Thyroid gland (tissue), 4 donors: ENCODE measurements at regions not wholly inside any gene's neighbourhood (a gene's known extent, or its start where the extent isn't known, plus 50 kb on each side); places are given as distances from the start of the nearest gene placed in this dataset.
"Not testable (repeated sequence)": the region's sequence is repeated elsewhere in the genome, so short reads cannot be mapped to it uniquely, and the experiment has no call there.

ENCODE experiments used
- DNase-seq, 2 donors: peaks; one replicate each; pipeline ENCODE4 v3.0.0-alpha.2; 2019
- H3K27ac ChIP-seq, 3 donors: fragments of 200-600 bp; sonication (generic); 1 replicate in 2 of 3; 2 replicates in 1 of 3; pipeline ENCODE4 v1.5.1; 2016 to 2019; ENCODE audit warnings: mild to moderate bottlenecking in 1 of 3, moderate library complexity in 1 of 3
- H3K27me3 ChIP-seq: fragments of 200-600 bp; sonication (generic); one replicate; pipeline ENCODE4 v1.5.1; 2019
- H3K36me3 ChIP-seq, 2 donors: fragments of 200-600 bp; sonication (generic); one replicate each; pipeline ENCODE4 v1.5.1; 2016 to 2019
- H3K4me1 ChIP-seq, 2 donors: fragments of 200-600 bp; sonication (generic); one replicate each; pipeline ENCODE4 v1.5.1; 2017 to 2019
- H3K4me3 ChIP-seq, 3 donors: fragments of 200-600 bp; sonication (generic); replicated peaks in 1 of 3; 1 replicate in 2 of 3; 2 replicates in 1 of 3; pipeline ENCODE4 v1.5.1; 2016; ENCODE audit warnings: mild to moderate bottlenecking in 1 of 3
- H3K9me3 ChIP-seq: fragments of 200-600 bp; sonication (generic); one replicate; pipeline ENCODE4 v1.5.1; 2017
- WGBS, 2 donors: methylation state at CpG; one replicate each; pipeline ENCODE4 v1.1.5; 2017; 5-methylcytosine and 5-hydroxymethylcytosine counted together
- intact Hi-C: fragments of 100-400 bp; cut with DNase I; formaldehyde crosslinking; loops from one replicate; pipeline ENCODE4 v1.15.1; 2023

DNA sequence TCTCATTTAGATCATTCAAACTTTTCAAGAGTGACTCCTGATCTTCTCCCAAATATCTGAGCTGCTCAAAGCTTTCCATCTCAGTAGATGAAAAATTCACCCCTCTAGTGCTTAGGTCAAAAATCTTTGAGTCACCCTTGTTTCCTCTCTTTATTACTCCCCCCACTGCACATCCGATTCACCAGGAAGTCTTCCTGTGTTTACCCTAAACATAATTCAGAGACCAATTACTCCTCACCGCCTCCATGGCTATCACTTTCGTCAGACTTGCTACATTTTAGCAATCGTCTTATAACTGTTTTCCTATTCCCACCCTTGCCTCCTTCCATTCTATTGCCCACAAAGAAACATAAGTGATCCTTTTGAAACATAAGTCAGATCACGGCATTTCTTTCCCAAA is 94.8 kb downstream of the SPDYE17 start:
- intact Hi-C loops, H3K4me1 ChIP-seq, H3K36me3 ChIP-seq, H3K27ac ChIP-seq, H3K4me3 ChIP-seq, H3K27me3 ChIP-seq, DNase-seq, H3K9me3 ChIP-seq: not testable (repeated sequence)
- 82 to 89% methylated on average over 5 of the region's 5 CpGs for WGBS, 2 donors

DNA sequence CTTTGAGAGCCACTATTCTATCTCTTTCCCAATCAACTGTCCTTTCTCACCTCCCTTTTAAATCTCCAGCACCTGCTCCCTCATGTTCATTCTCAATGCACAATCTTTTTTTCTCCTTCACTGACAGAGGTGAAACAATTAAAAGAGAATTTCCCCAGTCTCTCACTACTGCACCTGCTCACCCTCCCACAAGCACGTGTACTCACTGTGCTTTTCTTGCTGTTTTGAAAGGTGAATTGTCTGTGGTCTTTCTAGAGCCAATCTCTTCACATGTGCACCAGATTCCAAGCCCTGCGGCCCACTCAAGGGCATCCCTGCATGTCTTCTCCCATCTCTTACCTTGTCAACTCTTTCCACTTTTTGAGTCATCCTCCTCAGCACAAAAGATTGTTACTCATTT is 95.8 kb downstream of the SPDYE17 start:
- WGBS, 2 donors, result 36 to 61% methylated on average over 2 of the region's 2 CpGs
- DNase-seq, result peak; percentile 23 to 30
- H3K27ac ChIP-seq, H3K36me3 ChIP-seq, H3K4me3 ChIP-seq, H3K4me1 ChIP-seq, H3K27me3 ChIP-seq, H3K9me3 ChIP-seq, intact Hi-C loops: not testable (repeated sequence)

DNA sequence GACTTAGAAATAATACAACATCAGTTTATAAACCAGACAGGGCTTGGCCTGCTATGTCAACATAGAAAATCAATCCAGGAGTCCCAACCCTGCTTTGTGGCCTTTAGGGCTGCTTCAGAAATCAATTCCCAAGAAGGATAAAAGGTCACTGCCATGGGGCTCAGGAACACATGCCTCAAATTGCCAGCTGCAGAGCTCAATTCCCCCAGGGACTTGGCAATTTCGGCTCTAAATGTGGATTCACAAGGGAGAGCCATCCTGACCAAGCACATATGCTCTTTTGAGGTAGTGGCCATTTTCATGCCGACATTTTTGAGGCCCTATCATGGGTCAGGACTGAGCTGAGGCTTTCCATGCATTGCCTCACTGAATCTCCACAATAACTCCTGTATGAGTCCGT is 97.5 kb downstream of the SPDYE17 start:
- H3K4me3 ChIP-seq, H3K27ac ChIP-seq, H3K9me3 ChIP-seq, DNase-seq, H3K27me3 ChIP-seq, intact Hi-C loops, H3K36me3 ChIP-seq, H3K4me1 ChIP-seq: not testable (repeated sequence)
- 91 to 93% methylated on average over 3 of the region's 3 CpGs for WGBS, 2 donors

DNA sequence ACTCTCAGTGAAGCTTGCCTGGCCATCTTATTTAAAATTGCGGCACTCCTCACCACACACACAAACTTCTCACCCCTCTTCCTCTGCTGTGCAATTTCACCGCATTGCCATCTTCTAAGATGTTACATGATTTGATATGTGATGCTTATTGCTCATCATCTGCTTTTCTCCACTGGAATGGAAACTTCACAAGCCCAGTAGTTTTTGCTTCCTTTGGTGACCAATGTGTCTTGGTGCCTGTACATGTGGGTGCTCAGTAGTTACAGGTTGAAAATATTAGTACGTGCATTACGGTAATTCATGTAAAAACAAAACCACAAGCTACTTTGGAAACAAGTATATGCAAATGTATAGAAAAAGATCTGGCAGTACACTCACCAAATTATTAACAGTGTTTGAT is 99.2 kb downstream of the SPDYE17 start:
- 94 to 96% methylated on average over 4 of the region's 4 CpGs for WGBS, 2 donors
- intact Hi-C loops, DNase-seq, H3K4me1 ChIP-seq, H3K9me3 ChIP-seq, H3K27me3 ChIP-seq, H3K4me3 ChIP-seq, H3K27ac ChIP-seq, H3K36me3 ChIP-seq: not testable (repeated sequence)

DNA sequence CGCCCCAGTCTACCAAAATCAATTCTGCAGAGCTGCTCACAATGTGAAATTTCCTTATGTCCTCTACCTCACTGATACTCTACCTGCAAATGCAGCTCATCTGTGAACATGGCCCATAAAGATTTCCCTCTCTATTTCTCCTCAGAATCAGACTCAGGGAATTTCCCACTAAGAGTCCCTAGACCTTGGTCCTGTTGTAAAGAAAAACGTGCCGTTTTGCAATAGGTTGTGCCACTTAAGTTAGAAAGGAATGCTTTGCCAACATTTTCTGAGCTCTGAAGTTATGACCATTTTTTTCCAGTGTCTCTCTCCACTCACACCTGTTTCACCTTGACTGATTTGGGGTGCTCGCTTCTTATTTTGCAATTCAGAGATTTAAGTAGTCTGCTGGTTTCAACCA is 100.7 kb downstream of the SPDYE17 start:
- H3K36me3 ChIP-seq, H3K4me3 ChIP-seq, H3K9me3 ChIP-seq, H3K27ac ChIP-seq, intact Hi-C loops, H3K4me1 ChIP-seq, H3K27me3 ChIP-seq: not testable (repeated sequence)
- DNase-seq, result peak in 1 of 2 donors; percentile 6
- WGBS, 2 donors, result 37 to 48% methylated on average over 3 of the region's 4 CpGs

DNA sequence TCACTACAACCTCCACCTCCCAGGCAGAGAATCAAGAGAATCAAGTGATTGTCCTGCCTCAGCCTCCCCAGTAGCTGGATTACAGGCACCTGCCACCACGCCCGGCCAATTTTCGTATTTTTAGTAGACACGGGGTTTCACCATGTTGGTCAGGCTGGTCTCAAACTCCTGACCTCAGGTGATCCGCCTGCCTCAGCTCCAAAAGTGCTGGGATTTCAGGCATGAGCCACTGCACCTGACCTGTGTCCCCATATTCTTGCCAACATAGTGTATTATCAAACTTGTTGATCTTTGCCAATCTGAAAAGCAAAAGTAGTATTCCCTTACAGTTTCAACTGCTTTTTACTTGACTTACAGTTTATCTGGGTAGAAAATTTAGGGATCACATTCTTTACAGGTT is 101.7 kb downstream of the SPDYE17 start:
- not testable (repeated sequence) for DNase-seq

DNA sequence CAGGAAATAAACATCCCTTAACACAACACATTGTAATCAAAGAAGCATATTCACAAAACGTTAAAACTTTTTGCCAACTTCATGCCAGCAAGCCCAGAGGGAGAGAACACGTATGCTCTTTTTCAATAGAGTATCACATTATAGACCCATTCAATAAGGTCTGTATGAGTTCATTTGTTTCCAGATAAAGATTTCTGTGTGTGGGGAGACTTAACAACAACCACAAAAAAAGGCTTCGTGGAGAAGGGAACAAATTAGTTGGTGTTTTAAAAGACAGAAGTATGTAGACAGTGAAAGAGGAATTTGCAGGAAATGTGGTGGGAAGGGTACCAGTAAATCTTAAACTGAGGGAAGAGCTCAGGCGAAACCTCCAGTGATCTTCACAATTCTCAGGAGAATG is 103.4 kb downstream of the SPDYE17 start:
- H3K27ac ChIP-seq, H3K4me1 ChIP-seq, DNase-seq, H3K27me3 ChIP-seq, H3K36me3 ChIP-seq, intact Hi-C loops, H3K9me3 ChIP-seq, H3K4me3 ChIP-seq: not testable (repeated sequence)
- 69 to 72% methylated on average over 4 of the region's 4 CpGs for whole genome bisulfite sequencing, 2 donors

More for the DNA sequence above, 101.7 kb downstream of the SPDYE17 start:
- H3K4me3 ChIP-seq, H3K9me3 ChIP-seq, H3K4me1 ChIP-seq, H3K36me3 ChIP-seq, H3K27me3 ChIP-seq, intact Hi-C loops, H3K27ac ChIP-seq: not testable (repeated sequence)
- 89 to 91% methylated on average over 5 of the region's 5 CpGs for WGBS, 2 donors

DNA sequence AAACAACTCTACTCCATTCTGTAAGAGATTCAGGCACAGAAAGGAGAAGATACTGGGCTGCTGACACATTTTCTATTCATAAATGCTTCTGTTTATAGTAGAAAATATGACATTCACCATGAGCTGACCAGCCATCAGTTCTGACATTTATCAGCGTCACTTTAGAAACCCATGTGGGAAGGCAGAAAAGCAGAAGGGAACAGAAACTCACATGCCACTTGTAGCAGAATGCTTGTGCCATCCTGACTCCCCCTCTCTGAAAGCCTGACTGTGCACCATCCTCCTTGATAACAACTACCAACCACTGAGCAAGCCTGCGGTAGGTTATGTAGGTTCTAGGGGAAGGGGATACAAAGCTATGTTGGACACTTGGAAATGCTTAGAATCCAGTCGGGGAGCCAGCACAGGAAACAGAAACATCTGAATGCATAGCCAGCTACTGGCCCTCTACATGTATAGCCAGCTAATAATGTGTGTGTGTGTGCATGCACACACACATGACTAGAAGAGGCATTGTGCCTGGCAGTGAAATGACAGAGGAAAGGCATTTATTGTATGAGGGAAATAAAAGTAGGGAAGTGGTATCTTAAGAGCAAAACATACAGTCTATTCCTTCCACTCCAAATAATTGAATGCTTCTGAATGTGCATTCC is 104.3 kb downstream of the SPDYE17 start:
- DNase-seq, H3K27me3 ChIP-seq, H3K9me3 ChIP-seq, intact Hi-C loops, H3K4me1 ChIP-seq, H3K36me3 ChIP-seq, H3K4me3 ChIP-seq, H3K27ac ChIP-seq: not testable (repeated sequence)
- 50 to 91% methylated on average over 3 of the region's 3 CpGs for WGBS, 2 donors

DNA sequence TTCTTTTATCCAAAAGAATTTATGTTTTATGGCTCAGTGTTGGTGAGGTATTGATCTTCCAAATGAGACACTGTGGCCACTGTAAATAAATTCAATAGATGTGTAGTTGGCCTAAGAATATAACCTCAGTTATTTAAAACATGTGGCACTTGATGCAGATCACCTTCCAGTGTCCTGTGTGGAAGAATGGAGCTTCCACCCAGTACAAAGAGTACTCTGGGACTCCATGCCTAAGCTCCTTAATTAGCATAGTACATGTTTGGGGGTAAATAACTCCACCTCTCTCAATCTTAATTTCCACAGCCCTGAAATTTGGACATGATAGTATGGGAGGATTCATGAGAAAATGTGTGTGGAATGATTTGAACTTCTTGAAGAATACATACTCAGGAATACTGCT is 105.7 kb downstream of the SPDYE17 start:
- H3K4me3 ChIP-seq, H3K9me3 ChIP-seq, H3K27me3 ChIP-seq, H3K4me1 ChIP-seq, H3K36me3 ChIP-seq, intact Hi-C loops, H3K27ac ChIP-seq, DNase-seq: not testable (repeated sequence)

DNA sequence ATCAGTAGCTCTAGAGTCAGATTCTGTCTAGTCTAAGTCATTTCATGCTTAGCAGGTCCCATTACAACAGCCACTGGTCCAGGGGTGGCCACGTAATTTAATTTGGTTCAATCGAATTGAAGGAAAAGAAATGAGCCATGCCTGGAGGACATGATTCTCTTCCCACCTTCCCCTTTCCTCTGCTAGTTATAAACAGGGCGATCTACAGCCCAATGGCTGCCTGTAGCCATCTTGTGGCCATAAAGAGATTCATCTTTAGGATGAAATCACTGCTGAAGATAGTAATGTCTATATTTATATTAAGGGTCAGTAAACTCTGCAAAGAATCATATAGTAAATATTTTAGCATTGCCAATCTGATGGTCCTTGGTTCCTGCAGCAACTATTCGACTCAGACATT is 107.4 kb downstream of the SPDYE17 start:
- H3K36me3 ChIP-seq, H3K27ac ChIP-seq, H3K4me1 ChIP-seq, H3K27me3 ChIP-seq, H3K4me3 ChIP-seq, intact Hi-C loops, H3K9me3 ChIP-seq, DNase-seq: not testable (repeated sequence)
- 61 to 82% methylated on average over 4 of the region's 4 CpGs for WGBS, 2 donors

DNA sequence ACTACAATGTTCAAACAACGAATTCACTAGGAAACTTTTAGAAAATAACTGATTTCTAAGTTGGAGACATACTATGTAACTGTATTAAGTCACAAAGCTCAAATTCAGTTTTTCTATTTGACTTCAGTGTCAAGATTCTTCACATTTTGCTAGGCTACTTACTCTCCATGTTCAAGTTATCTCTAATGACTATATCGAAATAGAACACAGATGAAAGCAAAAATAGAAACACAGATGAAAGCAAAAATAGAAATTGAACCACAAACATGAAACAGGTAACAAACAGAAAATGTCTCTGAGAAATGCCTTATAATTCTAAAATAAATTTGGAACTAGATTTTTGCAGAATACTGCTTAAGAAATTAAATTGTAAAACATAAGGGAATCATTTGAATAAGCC is 113.5 kb downstream of the SPDYE17 start:
- DNase-seq, H3K9me3 ChIP-seq, H3K27me3 ChIP-seq, intact Hi-C loops, H3K4me3 ChIP-seq, H3K36me3 ChIP-seq, H3K4me1 ChIP-seq, H3K27ac ChIP-seq: not testable (repeated sequence)
- 78 to 83% methylated on average over 2 of the region's 2 CpGs for WGBS, 2 donors

DNA sequence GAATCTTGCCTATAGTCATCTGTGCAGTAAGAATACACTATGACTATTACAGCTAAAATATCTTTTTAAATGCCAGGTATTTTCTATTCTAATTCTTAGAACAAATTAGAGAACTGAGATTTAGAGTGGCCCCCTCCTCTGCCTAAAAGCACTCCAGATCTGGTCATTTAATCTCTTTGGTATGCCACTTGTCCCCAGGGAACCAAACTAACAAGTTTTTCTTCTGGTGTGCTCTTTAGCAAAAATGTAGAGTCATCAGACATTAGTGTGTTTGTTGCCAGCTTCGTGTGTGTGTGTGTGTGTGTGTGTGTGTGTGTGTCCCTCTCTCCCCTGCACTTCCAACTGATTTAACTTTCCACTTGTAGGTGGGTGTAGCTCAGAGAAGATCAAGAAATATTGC is 117.8 kb downstream of the SPDYE17 start:
- intact Hi-C loops, H3K36me3 ChIP-seq, H3K4me3 ChIP-seq, H3K9me3 ChIP-seq, H3K27me3 ChIP-seq, H3K4me1 ChIP-seq: not testable (repeated sequence)
- H3K27ac ChIP-seq, result peak overlapping the region; percentile 71 to 77 (median 75)
- peak; percentile 69 to 84 for DNase-seq
- 0 to 20% methylated on average over 1 of the region's 1 CpG for whole genome bisulfite sequencing, 2 donors

DNA sequence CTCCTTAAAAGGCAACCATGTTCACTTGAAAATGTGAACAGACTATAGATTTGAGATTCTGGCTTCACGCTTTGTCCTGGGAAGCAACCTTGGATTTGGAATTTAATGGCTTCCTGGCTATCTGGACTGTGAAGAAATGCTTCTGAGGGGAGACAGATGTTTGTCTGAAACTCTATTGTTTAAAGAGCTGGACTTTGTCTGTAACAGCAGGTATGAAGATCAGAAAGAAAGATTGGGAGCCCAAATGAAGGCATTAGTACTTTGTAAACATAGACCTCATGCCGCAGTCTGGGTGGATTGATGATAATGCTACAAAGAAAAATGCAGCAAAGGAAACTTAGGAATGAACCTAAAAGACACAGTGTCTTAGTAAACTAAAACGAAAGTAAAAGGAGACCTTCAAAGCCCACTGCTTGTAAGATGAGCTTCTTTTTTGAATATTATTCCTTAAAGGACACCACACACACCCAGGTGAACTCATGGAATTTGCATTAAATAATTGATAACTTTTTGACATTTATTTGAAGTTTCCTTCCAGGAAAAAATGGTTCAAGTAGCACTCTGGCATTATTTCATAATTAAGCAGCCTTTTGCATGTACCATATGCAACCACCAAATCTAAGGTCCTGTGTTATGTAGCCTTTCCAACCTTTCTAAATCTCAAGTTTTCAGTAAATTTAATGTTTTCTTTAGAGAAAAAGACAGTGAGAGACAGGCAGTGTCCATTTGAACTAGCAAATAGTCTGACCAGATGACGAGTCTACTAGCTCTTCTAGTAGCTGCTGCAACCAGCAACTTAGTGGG is 119.9 kb downstream of the SPDYE17 start:
- H3K4me3 ChIP-seq, H3K4me1 ChIP-seq, H3K9me3 ChIP-seq, intact Hi-C loops, DNase-seq, H3K27me3 ChIP-seq, H3K36me3 ChIP-seq: not testable (repeated sequence)
- peak overlapping the region in 2 of 3 donors; percentile 71 to 75 for H3K27ac ChIP-seq
- WGBS, 2 donors, result 45 to 47% methylated on average over 4 of the region's 4 CpGs
